SK-N-DZ (cell line): ENCODE measurements at regions not wholly inside any gene's neighbourhood (a gene's known extent, or its start where the extent isn't known, plus 50 kb on each side); places are given as distances from the start of the nearest gene placed in this dataset.

Experiments
- DNase-seq: peaks from one replicate; pipeline ENCODE4 v3.0.0-alpha.2; 2015; ENCODE audit warnings: low spot score

DNA sequence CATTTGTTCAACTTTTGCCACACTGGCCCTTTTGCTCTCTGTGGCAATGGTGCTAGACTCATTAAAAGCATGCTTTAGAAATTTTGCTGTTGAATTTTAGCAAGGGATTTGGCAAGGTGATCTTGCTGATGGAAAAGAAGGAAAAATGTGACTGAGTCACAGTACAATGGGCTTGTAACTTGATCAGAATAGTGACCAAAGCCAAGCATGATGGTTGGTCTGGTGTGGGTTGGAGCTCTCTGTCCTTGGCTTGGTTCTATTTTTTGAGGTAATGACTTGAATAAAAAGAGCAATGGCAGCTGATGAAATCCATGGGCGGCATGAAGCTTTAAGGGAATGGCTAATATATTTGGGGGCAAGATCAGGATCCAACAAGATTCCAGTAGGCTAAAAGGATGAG, 114.4 kb upstream of the ZNF366 start:
- DNase-seq, result no peak

DNA sequence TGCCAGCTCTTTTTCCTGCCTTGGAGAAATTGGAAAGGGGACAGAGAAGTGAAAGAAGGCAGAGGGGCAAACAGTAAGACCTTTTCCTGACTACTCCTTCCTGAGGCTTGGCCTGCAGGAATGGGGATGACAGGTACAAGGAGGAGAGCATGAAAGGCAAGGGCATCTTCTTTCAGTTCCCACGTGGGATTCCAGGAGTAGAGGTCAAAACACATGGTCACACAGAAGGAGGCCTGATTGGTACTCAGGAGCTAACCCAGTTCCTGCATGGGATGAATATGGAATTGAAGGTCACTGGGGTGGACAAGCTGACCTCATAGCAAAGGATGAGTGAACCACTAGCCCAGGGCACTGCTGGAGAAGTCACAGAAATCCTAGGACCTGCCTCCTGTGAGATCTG, 112.5 kb upstream of the ZNF366 start:
- DNase-seq, result no peak

DNA sequence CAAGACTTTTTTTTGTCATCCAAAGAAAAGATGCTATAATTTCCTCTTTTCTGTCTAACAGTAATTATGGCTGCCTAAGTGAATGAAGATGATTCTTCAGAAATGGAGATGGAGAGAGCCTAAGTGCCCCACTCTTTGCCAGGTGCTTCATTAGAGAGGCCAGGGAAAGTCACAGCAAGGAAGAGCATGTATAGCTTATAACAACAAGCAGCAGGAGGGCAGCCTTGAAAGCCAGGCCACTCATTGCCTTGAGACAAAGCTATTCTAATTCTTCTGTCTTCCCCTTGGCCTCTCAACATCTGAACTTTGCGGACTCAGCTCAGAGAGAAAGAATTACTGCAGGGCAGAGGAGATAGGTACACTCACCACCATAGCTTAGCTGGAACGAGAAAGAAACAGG, 112.0 kb upstream of the ZNF366 start:
- DNase-seq, result no peak

DNA sequence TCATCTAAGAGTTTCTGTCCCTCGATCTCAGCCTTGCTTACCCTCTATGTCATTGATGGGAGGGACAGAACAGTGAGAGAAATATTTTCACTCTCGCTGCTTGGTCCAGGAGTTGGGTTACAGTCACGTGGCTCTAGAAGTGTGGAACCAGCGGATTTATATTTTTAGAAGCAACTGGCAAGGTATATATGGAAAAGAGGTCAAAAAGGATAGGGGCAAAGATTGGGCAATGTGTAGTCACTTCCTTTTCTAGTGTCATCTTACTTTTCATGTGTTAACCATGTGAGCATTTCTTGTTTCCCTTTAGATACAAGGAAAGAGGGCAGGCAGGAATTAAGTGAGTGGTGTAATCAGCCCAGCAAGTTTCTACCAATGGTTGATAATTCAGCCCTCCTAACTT, 111.5 kb upstream of the ZNF366 start:
- no peak for DNase-seq

DNA sequence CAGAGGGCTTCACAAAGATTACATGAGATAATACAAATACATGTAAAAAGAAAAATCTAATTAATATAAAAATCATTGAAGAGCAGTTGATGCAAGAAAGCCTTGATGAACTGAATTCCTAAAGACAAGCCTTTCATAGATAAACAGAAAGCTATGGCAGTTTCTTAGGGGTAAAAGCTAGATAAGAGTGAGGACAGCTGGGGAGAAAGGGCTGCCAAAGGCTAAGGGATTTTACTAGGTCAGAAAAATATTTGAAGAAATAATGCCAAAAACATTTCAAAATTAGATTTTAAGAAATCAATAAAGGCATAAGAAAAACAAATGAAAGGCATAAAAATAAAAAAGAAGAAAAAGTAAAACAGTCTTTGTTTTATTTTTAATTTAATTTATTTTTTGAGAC, 107.9 kb upstream of the ZNF366 start:
- no peak for DNase-seq

DNA sequence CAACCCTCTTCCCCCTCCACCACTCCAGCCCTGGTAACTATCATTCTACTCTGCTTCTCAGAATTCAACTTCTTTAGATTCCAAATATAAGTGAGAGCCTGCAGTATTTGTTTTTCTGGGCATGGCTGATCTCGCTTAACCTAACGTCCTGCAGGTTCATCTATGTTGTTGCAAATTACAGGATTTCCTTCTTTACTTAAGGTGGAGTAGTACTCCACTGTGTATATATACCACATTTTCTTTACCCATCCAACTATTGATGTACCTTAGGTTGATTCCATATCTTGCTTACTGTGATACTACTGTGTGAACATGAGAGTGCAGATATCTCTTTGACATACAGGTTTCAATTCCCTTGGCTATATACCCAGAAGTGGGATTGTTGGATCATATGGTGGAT, 106.3 kb upstream of the ZNF366 start:
- DNase-seq, result no peak

DNA sequence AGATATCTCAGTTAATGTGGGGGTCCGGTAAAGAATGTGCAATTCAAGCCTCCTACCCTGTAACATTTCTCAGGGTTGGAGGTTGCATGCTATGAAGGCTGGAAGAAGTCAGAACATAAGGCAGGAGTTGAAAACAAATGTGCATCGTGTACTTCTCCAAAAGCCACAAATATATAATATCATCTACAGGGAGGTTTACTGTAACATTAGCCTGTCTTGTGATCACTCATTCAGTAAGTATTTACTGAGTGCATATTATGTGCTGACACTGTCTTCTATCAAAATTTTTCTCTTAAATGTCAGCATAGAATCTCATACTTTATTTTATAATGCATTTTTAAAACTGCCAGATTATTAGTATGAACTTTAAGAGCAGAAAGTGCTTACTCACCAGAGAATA, 105.6 kb upstream of the ZNF366 start:
- no peak for DNase-seq

DNA sequence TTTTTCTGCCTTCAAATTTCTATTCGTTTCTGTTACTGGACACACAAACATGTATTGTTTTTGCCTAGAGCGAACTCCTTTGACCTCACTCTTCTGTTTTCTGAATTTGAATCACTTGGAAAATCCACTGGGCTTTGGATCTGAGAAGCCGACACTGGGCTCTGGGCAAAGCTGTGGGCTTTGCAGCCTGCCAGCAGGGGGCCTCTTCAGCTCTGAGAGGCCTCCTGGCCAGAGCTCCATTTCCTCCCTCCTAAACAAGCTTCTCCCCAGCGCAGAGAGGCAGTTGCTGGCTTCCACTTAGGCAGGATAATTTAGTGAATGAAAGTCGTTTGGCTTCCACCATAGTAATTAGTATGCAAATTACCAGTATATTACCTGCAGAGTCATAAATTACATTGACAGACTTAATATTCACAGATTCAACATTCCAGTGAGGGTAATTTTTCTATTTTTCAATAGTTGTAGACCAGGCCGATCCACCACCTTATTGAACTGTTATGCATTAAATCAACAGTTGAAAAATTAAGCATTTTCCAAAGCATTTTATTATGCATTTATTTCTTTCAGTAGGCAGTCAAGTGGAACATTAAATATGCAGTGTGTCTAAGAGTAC, 104.0 kb upstream of the ZNF366 start:
- DNase-seq, result peak; percentile 78

DNA sequence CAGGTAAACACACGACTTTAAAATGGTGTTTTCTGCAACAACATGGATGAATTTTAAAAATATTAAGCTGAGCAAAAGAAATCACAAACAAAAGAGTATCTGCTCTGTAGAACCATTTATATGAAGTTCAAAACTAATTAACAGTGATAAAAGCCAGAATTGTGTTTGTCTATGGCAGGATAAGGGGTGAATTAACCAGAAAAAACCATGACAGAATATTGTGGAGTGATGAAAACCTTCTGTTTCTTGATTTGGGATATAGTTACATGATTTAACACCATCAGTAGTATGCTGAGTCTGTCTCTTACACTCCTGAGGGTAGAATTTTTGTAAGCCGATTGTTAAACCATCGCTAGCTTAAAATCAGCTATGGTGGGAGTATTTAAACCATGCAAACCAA, 101.7 kb upstream of the ZNF366 start:
- peak; percentile 75 for DNase-seq

DNA sequence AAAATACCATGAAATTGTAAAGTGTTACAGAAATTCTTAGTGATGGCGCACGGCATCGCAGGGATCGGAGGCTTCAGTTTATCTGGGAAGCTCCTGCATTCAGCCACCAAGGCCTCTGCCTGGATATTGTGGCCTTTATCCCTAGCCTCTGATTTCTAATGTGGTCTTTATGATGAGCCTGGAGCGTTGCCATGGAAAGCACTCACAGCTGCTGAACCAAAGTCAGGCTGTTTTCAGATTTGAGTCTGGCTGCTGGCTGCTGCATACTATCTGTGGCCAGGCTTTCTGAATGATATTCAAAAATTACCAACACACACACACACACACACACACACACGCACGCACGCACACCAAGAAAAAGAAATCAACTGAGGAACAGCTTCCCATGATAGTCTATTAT, 101.1 kb upstream of the ZNF366 start:
- peak; percentile 83 for DNase-seq

DNA sequence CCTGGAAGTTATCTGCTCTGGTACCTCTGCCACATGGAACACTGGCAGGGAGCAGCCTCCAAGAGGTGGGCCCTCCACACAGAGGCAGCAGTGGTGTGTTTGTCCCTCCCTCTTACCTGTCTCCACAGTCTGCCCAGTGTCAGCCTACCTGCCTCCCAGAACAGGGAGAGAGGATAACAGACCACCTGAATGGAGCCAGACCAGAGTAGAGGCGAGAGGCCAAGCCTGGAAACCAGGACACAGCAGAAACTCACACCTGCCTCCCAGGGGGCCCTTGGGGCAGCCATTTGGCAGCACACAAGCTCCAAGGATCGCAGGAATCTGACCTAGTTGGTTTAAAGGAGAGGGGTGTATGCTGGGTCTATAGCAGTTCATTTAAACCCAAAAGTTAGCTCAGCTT, 100.2 kb upstream of the ZNF366 start:
- DNase-seq, result peak; percentile 15

DNA sequence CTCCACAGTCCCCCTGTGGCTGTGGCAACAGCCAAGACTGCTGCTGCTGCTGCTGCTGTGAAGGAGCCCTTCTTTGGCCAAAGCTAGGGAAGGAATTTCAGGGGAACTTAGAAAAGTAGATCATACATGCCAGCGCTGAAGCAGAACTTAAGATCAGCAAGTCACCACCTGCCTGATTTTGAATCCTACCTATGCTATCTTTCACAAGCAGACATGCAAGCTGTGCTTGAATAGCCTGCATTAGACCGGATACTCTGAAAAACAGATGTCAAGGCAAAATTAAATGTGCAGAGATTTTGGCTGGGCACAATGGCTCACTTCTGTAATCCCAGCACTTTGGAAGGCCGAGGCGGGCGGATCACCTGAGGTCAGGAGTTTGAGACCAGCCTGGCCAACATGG, 99.3 kb upstream of the ZNF366 start:
- DNase-seq, result no peak

DNA sequence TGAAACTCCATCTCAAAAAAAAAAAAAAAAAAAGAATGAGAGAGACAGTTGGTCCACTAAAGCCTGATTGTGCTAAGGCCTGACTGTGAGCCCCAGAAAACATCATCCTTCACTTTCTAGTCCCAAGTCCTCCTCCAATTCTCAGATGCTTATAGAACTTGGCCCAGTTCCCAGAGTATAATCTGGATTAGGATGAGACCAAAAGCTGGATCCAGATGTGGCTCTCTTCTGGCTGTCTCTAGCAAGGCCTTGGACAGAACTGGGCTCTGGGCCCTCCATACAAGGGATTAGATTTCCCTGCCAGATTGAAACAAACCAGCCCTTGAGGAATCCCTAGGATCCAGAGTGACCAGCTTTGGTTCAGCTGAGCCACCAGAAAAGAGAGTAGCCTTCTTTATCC, 98.4 kb upstream of the ZNF366 start:
- DNase-seq, result no peak

DNA sequence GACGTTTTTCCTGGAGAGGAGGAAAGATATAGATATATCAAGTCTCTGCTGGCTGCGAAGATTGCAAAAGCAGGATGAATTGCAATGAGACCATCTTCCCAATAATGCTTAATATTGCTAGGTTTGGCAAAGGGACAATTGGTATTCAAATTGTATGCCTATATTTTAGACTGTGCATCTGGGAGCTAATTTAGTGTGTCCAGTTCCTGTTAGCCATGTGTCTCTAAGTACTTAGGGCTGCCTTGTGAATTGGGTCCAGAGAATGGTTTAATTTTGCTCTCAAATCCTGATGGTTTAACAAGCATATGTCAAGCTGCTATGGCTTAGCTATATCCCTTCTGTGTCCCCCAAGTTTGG, 97.6 kb upstream of the ZNF366 start:
- no peak for DNase-seq

DNA sequence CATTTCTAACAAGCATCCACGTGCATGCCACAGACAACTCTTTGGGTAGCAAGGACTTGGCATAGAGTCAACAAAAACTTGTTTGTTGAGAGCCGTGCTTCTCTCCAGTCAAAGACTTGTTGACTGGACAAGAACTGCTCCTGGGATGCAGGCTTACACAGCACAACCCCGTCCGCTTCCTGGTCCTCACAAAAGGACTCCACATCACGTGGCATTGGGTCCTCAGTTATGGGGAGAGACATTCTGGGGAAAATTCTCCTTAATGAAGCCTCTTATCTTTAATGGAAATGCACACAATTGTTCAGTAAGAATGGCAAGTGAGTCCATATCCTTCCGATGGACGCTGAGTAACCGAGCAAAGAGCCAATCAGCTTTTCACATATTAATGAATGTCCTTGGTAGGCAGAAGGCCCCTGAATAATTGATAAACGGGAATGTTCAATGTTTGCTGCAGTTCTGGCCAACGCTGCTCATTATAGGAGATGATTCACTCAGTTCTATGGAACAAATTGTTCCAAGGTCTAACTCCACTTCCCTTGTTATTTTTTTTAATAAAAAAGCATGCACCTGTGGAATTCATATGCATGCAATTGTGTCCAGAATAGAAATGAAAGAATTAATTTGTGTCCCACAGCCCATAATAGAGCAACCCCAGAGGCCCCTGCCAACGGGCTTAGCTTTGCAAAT, 97.0 kb upstream of the ZNF366 start:
- DNase-seq, result no peak

DNA sequence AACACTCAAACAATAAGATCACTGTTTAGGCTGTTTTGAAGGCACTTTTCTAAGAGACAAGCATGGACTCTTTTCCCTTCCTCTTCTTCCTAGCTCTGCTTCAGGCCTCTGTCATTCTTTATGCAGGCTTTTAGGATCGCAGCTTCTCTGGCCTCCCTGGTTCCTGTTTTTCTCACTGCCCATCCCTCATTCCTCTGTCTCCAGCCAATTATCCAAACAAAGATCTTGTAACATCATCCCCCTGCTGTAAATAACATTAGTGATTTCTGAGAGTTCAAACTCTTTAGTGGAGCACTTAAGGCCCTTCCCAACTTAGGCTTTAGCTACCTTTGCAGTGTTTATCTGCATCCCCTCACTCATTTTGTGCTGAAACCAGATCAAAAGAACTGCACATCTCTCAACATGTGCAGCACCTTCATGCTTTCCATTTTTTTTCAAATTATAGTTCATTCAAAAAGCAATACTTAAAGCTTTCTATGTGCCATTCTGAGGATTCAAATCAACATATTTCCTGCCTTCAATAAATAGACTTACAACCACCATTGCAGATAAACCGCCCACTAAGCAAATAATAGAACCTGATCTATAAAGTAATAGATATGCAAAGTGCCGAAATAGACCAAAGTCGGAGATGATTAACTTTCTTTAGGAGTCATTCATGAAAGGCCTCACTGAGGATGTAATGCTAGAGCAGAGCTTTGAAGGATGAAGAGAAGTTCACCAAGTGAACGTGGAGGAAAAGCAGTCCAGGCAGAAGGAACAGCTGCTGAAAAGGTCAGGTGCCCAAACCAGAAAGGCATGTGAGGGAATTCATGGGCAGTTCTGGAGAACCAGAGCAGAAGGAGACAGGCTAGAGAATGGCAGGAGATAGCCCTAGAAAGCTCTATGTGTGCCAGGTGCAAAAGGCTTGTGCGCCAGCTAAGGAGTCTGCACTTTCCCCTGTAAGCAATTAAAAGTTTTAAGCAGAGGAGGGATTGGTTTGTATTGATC, 95.8 kb upstream of the ZNF366 start:
- DNase-seq, result peak; percentile 30

DNA sequence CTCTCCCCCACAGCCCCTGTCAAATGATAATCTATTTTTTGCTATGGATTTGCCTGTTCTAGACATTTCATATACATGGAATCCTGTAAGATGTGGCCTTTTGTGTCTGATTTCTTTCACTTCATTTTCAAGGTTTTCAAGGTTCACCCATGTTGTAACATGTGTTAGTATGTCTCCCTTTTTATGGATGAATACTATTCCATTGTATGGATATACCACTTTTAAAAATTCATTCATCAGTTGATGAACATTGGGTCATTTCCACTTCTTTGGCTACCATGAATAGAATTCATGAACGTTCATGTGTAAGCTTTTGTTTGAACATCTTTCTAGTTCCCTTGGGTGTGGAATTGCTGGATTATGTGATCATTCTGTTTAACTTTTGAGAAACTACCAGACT, 94.7 kb upstream of the ZNF366 start:
- DNase-seq, result no peak

DNA sequence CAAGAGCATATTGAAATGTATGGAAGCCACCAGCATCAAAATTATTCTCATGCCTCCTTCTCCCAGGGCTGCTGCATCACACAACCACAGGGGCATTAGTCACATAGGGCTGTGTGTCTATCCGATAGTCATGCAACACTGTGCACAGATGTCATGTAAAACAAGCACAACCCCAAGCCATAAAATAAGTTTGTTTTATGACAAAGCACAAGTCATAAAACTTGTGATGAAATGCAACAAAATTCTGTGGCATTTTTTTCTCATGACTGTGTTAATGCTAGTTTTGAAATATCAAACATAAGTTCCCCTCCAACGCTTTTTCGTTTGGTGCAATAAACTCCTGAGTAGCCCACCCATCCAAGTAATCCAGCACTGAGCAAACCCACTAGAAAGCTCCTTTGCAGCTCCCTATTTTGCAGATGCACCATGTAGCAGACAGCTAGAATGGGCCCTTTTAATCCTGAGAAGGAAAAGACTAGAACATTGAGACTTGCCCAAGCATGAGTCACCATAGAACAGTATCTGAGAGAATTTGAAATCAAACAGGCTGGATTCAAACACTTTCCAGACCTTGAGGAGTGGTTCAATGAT, 93.3 kb upstream of the ZNF366 start:
- no peak for DNase-seq

DNA sequence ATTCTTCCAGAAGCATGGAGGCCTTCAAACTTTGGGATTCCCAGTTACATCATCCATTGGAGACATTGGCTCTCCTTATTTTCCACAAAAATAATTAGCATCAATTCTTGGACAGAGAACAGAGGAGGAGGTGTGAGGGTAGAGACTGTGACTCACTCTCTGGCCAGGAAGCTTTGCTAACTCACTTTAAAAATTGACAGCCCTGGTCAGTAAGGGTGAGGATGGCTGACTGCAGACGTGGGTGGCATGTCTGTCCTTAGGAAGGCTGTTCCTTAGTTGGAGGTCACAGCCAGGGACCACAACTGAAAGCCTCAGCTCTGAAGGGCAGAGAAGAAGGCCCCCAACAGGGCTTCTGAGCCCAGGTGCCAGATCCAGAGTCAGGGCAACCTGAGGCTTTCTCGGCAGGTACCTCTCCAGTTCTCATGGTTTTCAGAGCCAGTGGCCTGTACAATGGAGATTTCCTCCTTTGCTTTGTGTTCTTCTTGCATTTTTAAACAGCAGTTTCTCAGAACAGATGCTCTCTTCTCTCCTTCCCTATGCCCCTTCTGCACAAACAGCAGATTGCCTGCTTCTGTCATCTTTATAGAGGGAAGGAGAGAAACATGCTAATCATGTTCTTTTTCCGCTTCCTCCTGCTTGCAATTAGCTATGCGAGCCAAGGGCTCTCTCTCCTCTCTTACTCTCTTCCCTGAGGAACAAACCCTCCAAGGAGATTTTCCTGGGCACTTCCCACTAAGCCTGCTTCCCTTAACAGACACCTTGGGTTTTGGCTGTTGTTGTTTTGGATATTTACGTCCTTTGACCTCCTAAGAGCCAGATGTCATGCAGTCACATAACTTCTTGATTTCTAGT, 92.5 kb upstream of the ZNF366 start:
- no peak for DNase-seq

DNA sequence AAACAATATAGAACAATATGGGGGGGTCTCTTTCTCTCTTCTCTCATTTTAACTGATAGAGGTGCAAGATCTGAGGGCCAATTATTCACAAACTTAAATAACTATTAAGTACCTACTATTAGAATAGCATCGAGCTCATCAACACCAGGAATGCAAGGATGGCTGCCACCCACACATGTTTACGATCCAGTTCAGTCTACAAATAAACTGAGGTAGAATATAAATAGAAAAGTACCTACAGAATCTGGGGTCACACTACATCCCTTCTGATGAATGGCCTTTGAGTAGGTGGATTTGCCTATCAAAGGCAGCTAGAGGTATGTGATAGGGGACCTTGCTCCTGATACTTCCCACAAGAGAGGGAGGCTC, 91.8 kb upstream of the ZNF366 start:
- DNase-seq, result no peak

DNA sequence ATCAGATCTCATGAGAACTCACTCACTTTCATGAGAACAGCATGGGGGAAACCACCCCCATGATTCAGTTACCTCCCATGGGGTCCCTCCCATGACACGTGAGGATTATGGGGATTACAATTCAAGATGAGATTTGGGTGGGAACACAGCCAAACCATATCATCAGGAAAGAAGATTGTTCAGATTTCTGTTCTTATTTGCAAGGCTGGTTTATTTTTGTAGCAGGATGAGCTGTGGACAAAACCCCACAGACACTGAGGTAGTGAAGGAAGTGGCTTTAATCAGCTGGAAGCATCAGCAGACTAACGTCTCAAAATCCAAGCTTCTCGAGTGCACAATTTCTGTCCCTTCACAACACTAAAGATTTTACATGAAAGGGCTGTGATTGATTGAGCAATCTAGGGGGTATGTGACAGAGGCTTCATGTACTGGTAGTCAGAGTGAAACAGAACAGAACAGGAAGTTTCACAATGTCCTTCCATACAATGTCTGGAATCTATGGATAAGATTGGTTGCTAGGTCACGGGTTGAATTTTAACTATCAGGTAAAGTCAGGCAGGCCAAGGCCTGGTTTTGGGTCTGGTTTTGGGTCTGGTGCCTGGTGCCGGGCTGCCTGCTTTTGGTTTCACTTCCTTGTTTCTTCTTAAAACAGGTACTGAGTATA, 91.3 kb upstream of the ZNF366 start:
- DNase-seq, result no peak
